ENCODE measurements at regions not wholly inside any gene's neighbourhood (a gene's known extent, or its start where the extent isn't known, plus 50 kb on each side); places are given as distances from the start of the nearest gene placed in this dataset.

GRCh38 chr2:18433872-18434271 lies 126.6 kb downstream of the RDH14 start:
- Histone ChIP-seq H3K79me2 (ENCODE audit: control insufficient read depth, insufficient read depth, low read length) (no peaks in the 10 kb centered on the region), H3K36me3 (replicated peaks in 1 of 2; ENCODE audit: control extremely low read depth in 1 of 2, control insufficient read depth in 1 of 2, extremely low read depth in 1 of 2, insufficient read depth in 2 of 2, low read length in 1 of 2) (no peaks in the 10 kb centered on the region), H3K4me1 (ENCODE audit: control insufficient read depth in 2 of 2, insufficient read depth in 2 of 2, low read length in 2 of 2) (no peaks in the 10 kb centered on the region), H3K27ac (ENCODE audit: low read length in 2 of 2) (no peak overlapping the region), H4K20me1 (ENCODE audit: control insufficient read depth, insufficient read depth, low read length, poor library complexity, severe bottlenecking) (no peaks in the 10 kb centered on the region), H3K4me2 (replicated peaks; ENCODE audit: low read depth, low read length, poor library complexity, severe bottlenecking) (no peak overlapping the region), H3K9ac (ENCODE audit: low read length) (no peak overlapping the region), H2AFZ (ENCODE audit: insufficient read depth, low read depth, low read length, poor library complexity, severe bottlenecking) (no peak overlapping the region), H3K27me3 (replicated peaks in 1 of 4; ENCODE audit: control extremely low read depth in 1 of 4, control insufficient read depth in 3 of 4, insufficient read depth in 4 of 4, low read length in 3 of 4) (peaks cover 0 to 4% (median 0%) of the 10 kb centered on the region in 4 experiments), H3K4me3 (ENCODE audit: control extremely low read depth in 1 of 5, extremely low read depth in 1 of 5, insufficient read depth in 1 of 5, low read depth in 2 of 5, low read length in 4 of 5) (no peak overlapping the region), H3K9me3 (ENCODE audit: control extremely low read depth in 1 of 3, control insufficient read depth in 2 of 3, insufficient read depth in 1 of 3, low read length in 2 of 3) (peaks cover 0 to 2% (median 0%) of the 10 kb centered on the region in 3 donors)
- POLR2A ChIA-PET = no interaction called here
- Mint-ChIP-seq H3K4me1 (no peaks in the 10 kb centered on the region), H3K27me3 (peaks cover 5% of the 10 kb centered on the region), H3K27ac (no peak overlapping the region), H3K9me3 (ENCODE audit: insufficient read depth) (no peaks in the 10 kb centered on the region), H3K4me3 (no peak overlapping the region)
- CTCF ChIA-PET = no interaction called here
- DNase-seq (no peak), ATAC-seq (ENCODE audit: low read depth) (no peak)
- intact Hi-C loops (cut with micrococcal nuclease) = no loop called here
- no peak for TF ChIP-seq EZH2 (IDR thresholded peaks at IDR 0.05; ENCODE audit: borderline replicate concordance, insufficient read depth, low read depth, low read length, poor library complexity, severe bottlenecking)
- TF ChIP-seq CTCF (IDR thresholded peaks at IDR 0.05) = no peak
- WGBS (ENCODE audit: insufficient coverage) = no CpG with 5 or more reads among the region's 1 CpG

- no peak for DNase-seq
- H3K4me2 ChIP-seq (replicated peaks; ENCODE audit: low read depth, low read length, poor library complexity, severe bottlenecking) = no peak overlapping the region
- ChIA-PET POLR2A (no interaction called here), CTCF (no interaction called here)
- H2AFZ ChIP-seq (ENCODE audit: insufficient read depth, low read depth, low read length, poor library complexity, severe bottlenecking) = no peak overlapping the region
- no peak overlapping the region for H3K27ac ChIP-seq (ENCODE audit: low read length in 2 of 2)
- intact Hi-C loops (cut with micrococcal nuclease) = no loop called here
- H3K36me3 ChIP-seq (replicated peaks in 1 of 2; ENCODE audit: control extremely low read depth in 1 of 2, control insufficient read depth in 1 of 2, extremely low read depth in 1 of 2, insufficient read depth in 2 of 2, low read length in 1 of 2) = no peaks in the 10 kb centered on the region
- TF ChIP-seq CTCF (IDR thresholded peaks at IDR 0.05) = no peak
- no peak for TF ChIP-seq EZH2 (IDR thresholded peaks at IDR 0.05; ENCODE audit: borderline replicate concordance, insufficient read depth, low read depth, low read length, poor library complexity, severe bottlenecking)
- H3K9ac ChIP-seq (ENCODE audit: low read length) = no peak overlapping the region
- H3K4me3 ChIP-seq (ENCODE audit: control extremely low read depth in 1 of 5, extremely low read depth in 1 of 5, insufficient read depth in 1 of 5, low read depth in 2 of 5, low read length in 4 of 5) = no peak overlapping the region
- no peak overlapping the region for H3K4me3 Mint-ChIP-seq
- no peak for ATAC-seq (ENCODE audit: low read depth)
- no peaks in the 10 kb centered on the region for H3K4me1 Mint-ChIP-seq
- H3K9me3 ChIP-seq (ENCODE audit: control extremely low read depth in 1 of 3, control insufficient read depth in 2 of 3, insufficient read depth in 1 of 3, low read length in 2 of 3) = peaks cover 0 to 2% (median 0%) of the 10 kb centered on the region in 3 donors
- no peaks in the 10 kb centered on the region for H3K79me2 ChIP-seq (ENCODE audit: control insufficient read depth, insufficient read depth, low read length)
- H3K4me1 ChIP-seq (ENCODE audit: control insufficient read depth in 2 of 2, insufficient read depth in 2 of 2, low read length in 2 of 2) = no peaks in the 10 kb centered on the region
- H3K9me3 Mint-ChIP-seq (ENCODE audit: insufficient read depth) = no peaks in the 10 kb centered on the region
- H3K27ac Mint-ChIP-seq = no peak overlapping the region
- peaks cover 5% of the 10 kb centered on the region for H3K27me3 Mint-ChIP-seq
- 58% methylated on average over 4 of the region's 5 CpGs for WGBS (ENCODE audit: insufficient coverage)
- H4K20me1 ChIP-seq (ENCODE audit: control insufficient read depth, insufficient read depth, low read length, poor library complexity, severe bottlenecking) = no peaks in the 10 kb centered on the region
- H3K27me3 ChIP-seq (replicated peaks in 1 of 4; ENCODE audit: control extremely low read depth in 1 of 4, control insufficient read depth in 3 of 4, insufficient read depth in 4 of 4, low read length in 3 of 4) = peaks cover 0 to 1% (median 0%) of the 10 kb centered on the region in 4 experiments
Measured at GRCh38 chr2:18432999-18433398, 127.5 kb downstream of the RDH14 start.

Measured in B cell (primary cell).